ENCODE measurements at regions not wholly inside any gene's neighbourhood (a gene's known extent, or its start where the extent isn't known, plus 50 kb on each side); places are given as distances from the start of the nearest gene placed in this dataset.
"Not testable (repeated sequence)": the region's sequence is repeated elsewhere in the genome, so short reads cannot be mapped to it uniquely, and the experiment has no call there.

DNA sequence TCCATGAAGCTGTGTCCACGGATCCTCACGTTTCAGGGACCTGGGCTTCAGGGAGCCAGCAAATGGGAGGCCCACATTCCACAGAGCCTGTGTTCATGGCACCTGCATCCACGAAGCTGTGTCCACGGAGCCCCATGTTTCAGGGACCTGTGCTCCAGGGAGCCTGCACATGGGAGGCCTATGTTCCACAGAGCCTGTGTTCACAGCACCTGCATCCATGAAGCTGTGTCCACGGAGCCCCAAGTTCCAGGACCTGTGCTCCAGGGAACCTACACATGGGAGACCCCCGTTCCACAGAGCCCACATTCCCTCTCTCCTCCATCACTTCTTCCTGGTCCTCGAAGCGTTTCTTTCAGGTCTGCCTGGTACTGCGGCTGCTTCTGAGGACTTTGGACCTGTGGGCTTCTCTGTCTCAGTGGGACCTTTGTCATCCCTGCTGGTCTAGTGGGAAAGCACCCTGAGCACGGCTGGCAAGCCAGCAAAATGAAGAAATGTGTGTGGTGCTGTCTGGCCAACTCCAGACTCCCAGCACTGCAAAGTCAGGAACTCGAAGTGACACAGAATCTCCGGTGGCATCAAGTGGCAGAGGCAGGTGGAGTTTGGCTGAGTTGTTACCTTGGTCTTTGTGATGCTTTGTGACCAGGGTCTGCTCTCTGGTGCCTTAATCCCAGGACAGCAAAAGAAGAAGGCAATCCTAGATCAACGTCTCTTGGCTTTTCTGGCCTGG is 245.9 kb downstream of the DLL1 start:
- Mint-ChIP-seq H3K27ac (no peak overlapping the region), H3K4me1 (no peaks in the 10 kb centered on the region), H3K4me3 (no peak overlapping the region), H3K27me3 (no peaks in the 10 kb centered on the region), H3K9me3 (no peaks in the 10 kb centered on the region), H3K36me3 (no peaks in the 10 kb centered on the region)
- no peak for DNase-seq

DNA sequence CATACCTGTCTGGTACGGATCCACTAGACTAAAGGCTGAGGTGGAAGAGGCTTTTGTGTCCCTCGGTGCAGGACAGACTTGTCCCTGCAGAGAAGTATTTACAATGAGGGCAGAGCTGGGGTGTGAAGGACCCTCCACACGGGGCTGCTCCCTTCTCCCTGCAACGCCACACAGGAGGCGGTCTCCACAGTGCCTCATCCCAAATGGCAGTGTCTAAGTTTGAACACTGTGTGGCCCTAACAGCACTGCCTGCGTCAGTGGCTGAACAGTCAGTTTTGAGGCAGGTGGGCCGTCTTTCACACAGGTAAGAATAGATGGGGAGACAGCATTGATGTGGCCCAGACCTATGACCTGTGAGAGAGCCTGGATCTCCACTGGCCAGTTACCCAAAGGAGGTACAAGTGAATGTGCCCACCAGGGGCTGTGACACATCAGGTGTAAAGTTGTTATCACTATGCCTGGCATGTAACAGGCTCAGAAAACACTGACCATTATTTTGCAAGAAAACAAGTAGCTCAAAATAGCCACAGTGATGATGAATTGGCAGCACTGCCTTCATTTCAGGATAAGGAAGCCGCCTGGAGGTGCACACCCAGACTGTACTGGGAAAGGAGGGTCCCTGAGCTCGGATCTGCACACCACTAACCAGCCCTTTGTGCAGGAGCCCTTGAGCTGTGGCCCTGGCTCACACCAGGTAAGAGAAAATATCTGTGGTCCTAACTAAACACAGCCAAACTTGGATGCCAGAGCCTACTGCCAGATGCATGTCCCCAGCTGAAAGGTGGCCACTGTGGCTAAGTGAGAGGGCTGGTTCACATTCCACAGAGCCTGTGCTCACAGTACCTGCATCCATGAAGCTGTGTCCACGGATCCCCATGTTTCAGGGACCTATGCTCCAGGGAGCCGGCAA is 246.7 kb downstream of the DLL1 start:
- H3K36me3 Mint-ChIP-seq, result no peaks in the 10 kb centered on the region
- no peak overlapping the region for H3K4me3 Mint-ChIP-seq
- no peaks in the 10 kb centered on the region for H3K27me3 Mint-ChIP-seq
- H3K4me1 Mint-ChIP-seq, result no peaks in the 10 kb centered on the region
- DNase-seq, result no peak
- no peak overlapping the region for H3K27ac Mint-ChIP-seq
- H3K9me3 Mint-ChIP-seq, result no peaks in the 10 kb centered on the region

DNA sequence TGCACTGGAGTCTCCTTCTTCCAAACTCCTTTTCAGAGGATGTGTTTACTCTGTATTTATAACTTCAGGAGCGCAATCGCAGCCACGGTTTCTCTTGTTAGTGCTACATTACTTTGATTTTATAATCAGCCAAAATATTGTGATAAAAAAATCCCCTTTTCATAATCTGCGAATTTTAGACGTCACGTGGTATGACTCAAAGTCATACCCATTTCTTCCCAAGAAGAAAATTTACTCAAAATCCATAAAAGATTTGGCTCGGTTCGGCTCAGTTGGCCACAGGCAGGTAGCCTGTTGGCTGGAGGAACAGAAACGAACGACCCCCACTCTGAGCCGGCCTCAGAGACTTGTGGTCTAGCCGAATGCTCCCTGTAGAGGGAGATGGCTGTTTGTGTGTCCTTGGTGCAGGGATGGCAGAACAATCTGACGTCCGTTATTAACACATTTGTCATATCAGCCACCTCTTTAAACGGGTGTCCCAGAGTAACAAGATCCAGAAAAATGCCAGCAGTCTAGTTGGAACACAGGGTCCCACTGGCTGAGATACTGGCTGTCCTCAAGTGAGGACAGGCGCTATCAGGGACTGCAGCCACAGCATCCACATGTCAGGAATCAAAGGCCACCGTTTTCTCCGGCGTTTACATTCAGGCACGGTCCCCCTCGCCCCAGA is 247.6 kb downstream of the DLL1 start:
- Mint-ChIP-seq H3K9me3 (no peaks in the 10 kb centered on the region), H3K27ac (no peak overlapping the region), H3K4me1 (no peaks in the 10 kb centered on the region), H3K36me3 (no peaks in the 10 kb centered on the region), H3K4me3 (no peak overlapping the region), H3K27me3 (no peaks in the 10 kb centered on the region)
- no peak for DNase-seq

DNA sequence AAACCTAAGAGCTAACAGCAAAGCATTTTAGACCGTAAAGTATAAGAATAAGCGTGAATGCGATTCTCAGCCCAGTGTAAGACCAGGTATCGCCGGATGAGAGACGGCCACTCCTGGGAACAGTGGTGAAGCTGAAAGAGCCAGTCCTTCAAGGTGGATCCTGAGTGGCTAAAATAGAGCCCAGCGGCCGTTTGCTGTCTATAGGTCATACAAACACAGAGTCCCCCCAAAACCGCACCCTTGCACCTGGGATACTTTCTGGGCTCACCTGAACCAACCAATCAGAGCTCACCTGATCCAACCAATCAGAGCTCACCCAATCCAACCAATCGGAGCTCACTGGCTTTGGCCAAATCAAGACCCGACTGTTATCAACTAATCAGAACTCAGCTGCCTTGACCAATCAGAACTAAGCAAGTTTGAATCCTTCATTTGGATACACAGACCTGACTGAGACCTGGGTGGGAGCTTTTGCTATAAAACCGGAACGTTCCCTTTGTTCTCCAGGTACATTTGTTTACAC is 248.2 kb downstream of the DLL1 start:
- no peaks in the 10 kb centered on the region for H3K27me3 Mint-ChIP-seq
- H3K27ac Mint-ChIP-seq, result no peak overlapping the region
- no peaks in the 10 kb centered on the region for H3K4me1 Mint-ChIP-seq
- DNase-seq, result no peak
- no peaks in the 10 kb centered on the region for H3K9me3 Mint-ChIP-seq
- no peaks in the 10 kb centered on the region for H3K36me3 Mint-ChIP-seq
- no peak overlapping the region for H3K4me3 Mint-ChIP-seq

DNA sequence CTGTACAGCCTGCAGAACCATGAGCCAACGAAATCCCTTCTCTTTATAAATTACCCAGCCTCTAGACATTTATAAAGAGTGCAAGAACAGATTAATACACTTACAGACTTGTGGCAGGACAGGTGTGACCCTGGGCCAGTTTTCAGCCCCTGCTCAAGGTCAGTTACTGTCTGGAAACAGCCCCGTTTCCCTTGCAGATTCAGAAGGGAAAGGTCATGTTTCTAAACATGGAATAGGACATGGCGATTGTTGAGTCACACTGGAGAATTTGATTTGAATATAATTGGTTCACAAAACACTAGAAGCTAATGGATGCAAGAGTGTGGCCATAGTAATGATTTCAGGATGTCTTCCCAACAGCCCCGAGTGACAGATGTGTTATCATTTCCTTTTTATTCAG is 248.8 kb downstream of the DLL1 start:
- Mint-ChIP-seq H3K4me1 (no peaks in the 10 kb centered on the region), H3K4me3 (no peak overlapping the region), H3K27me3 (no peaks in the 10 kb centered on the region), H3K36me3 (no peaks in the 10 kb centered on the region), H3K9me3 (no peaks in the 10 kb centered on the region), H3K27ac (no peak overlapping the region)
- no peak for DNase-seq

DNA sequence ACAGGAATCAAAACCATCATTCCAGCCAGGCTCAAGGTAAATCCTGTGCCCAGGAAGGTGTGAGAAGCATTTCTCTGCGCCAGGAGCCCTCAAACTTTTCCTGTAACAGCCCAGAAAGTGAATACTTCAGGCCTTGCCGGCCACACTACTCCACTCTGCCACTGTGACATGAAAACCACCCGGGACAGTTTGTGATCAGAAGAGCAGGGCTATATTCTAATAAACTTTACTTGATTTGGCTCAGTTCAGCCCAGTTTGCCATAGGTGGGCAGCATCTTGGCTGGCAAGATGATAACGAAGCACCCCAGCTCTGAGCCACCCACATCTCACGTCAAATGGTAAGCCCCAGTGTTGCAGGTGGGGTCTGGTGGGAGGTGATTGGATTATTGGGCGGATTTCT is 249.4 kb downstream of the DLL1 start:
- no peak overlapping the region for H3K4me3 Mint-ChIP-seq
- H3K27me3 Mint-ChIP-seq, result no peaks in the 10 kb centered on the region
- DNase-seq, result no peak
- no peaks in the 10 kb centered on the region for H3K36me3 Mint-ChIP-seq
- no peak overlapping the region for H3K27ac Mint-ChIP-seq
- no peaks in the 10 kb centered on the region for H3K4me1 Mint-ChIP-seq
- H3K9me3 Mint-ChIP-seq, result no peaks in the 10 kb centered on the region

DNA sequence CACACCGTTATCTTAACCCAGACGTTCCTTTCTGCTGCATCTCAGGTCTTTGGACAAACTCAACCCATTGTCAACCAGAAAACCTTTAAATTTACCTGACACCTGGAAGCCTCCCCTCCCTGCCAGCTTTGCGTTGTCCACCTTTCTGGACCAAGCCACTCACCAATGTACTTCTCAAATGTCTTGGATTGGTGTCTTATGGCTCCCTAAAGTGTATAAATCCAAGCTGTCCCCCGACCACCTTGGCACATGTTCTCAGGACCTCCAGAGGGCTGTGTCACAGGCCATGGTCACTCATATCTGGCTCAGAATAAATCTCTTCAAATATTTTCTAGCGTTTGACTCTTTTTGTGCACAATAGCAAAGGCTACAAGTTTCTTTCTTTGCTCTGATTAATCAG is 250.0 kb downstream of the DLL1 start:
- no peaks in the 10 kb centered on the region for H3K27me3 Mint-ChIP-seq
- no peak overlapping the region for H3K4me3 Mint-ChIP-seq
- no peak overlapping the region for H3K27ac Mint-ChIP-seq
- H3K36me3 Mint-ChIP-seq, result no peaks in the 10 kb centered on the region
- no peaks in the 10 kb centered on the region for H3K4me1 Mint-ChIP-seq
- no peaks in the 10 kb centered on the region for H3K9me3 Mint-ChIP-seq
- no peak for DNase-seq

DNA sequence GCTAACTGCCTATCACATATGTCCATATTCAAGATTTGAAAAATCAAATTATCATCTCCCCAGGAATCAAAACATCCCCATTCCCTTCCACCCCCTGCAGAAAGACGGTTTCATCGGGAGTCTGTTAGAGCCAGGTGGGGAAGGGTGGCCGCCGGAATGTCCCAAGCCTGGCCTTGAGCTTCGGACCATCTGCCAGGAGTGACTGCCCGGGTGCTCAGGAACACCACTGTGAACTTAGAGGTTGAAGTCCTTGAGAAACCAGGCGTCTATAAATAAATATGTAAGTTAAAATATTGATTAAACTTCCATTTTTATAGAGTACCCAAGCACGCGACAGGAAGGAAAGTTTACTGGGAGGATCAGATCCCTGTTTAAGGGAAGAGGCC is 250.8 kb downstream of the DLL1 start:
- H3K27ac Mint-ChIP-seq, result no peak overlapping the region
- no peaks in the 10 kb centered on the region for H3K4me1 Mint-ChIP-seq
- no peaks in the 10 kb centered on the region for H3K27me3 Mint-ChIP-seq

DNA sequence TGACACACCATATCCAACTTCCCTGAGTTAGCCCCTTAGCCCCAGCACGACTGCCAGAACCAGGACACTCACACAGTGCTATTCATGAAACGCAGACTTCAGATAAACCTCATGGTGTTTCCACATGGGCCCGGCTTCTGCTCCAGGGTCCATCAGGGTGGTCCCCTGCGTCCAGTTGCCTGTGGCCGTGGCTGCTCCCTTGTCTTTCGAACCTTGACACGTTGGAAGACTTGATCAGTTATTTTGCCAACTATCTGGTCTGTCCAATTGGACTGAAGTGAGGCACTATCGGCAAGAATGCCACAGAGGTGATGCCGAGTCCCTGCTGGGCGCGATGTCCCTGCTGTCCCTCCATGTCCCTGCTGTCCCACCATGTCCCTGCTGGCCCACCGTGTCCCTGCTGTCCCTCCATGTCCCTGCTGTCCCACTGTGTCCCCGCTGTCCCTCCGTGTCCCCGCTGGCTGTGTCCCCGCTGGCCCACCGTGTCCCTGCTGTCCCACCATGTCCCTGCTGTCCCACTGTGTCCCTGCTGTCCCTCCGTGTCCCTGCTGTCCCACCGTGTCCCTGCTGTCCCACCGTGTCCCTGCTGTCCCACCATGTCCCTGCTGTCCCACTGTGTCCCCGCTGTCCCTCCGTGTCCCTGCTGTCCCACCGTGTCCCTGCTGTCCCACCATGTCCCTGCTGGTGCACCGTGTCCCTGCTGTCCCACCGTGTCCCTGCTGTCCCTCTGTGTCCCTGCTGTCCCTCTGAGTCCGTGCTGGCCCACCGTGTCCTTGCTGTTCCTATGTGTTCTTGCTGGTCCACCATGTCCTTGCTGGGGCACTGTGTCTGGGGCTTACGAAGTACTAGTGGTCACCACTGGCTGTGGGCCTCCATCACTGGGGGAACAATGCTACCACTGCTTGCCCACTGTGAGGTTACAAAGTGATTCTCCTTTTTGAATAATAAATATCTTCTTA is 251.4 kb downstream of the DLL1 start:
- Mint-ChIP-seq H3K4me3 (no peak overlapping the region), H3K9me3 (no peaks in the 10 kb centered on the region), H3K27me3 (no peaks in the 10 kb centered on the region), H3K4me1 (no peaks in the 10 kb centered on the region), H3K36me3 (no peaks in the 10 kb centered on the region), H3K27ac (no peak overlapping the region)
- no peak for DNase-seq

More for the DNA sequence above, 250.8 kb downstream of the DLL1 start:
- Mint-ChIP-seq H3K9me3 (no peaks in the 10 kb centered on the region), H3K4me3 (no peak overlapping the region), H3K36me3 (no peaks in the 10 kb centered on the region)
- DNase-seq, result no peak

DNA sequence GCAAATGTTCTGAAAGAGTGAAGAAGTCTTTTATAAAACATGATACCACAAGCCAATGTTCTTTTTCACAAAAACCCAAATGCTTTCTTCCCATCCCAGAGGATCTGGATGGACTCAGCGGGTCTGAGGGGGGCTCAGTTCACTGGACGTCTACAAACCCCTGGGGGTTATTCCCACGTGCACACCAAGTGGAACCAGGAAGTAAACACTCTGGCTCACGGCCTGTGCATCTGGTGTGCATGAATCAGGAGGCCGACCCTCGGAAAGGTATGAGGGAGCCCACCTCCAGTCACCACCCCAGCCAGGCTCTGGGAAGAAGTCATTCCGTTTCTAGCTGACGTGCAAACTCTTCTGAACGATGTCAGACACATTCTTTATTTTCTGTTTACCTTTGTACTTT is 252.2 kb downstream of the DLL1 start:
- H3K36me3 Mint-ChIP-seq, result no peaks in the 10 kb centered on the region
- H3K27ac Mint-ChIP-seq, result no peak overlapping the region
- no peaks in the 10 kb centered on the region for H3K27me3 Mint-ChIP-seq
- no peak for DNase-seq
- H3K4me1 Mint-ChIP-seq, result no peaks in the 10 kb centered on the region
- no peaks in the 10 kb centered on the region for H3K9me3 Mint-ChIP-seq
- H3K4me3 Mint-ChIP-seq, result no peak overlapping the region

DNA sequence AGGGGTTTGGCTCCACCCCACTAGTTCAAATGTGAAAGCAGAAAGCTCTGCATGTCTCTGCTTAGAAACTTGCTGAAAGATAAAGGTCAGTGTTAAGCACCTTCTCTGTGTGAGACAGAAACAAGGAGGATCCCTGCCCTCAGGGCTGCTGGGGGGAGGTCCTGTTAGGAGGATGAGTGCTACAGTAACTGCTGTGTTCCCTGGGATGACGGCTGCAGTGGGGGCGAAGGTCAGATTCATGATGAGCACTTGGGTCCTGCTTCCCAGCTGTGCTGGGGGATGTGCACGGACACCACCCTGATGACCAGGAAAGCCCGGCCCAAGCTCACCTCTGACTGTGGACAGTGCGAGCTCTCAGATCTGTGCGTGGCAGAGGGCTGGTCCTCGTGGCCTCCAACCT is 252.6 kb downstream of the DLL1 start:
- H3K36me3 Mint-ChIP-seq, result no peaks in the 10 kb centered on the region
- H3K9me3 Mint-ChIP-seq, result peaks cover 3% of the 10 kb centered on the region
- no peak overlapping the region for H3K4me3 Mint-ChIP-seq
- no peak overlapping the region for H3K27ac Mint-ChIP-seq
- no peak for DNase-seq
- H3K27me3 Mint-ChIP-seq, result no peaks in the 10 kb centered on the region
- no peaks in the 10 kb centered on the region for H3K4me1 Mint-ChIP-seq

DNA sequence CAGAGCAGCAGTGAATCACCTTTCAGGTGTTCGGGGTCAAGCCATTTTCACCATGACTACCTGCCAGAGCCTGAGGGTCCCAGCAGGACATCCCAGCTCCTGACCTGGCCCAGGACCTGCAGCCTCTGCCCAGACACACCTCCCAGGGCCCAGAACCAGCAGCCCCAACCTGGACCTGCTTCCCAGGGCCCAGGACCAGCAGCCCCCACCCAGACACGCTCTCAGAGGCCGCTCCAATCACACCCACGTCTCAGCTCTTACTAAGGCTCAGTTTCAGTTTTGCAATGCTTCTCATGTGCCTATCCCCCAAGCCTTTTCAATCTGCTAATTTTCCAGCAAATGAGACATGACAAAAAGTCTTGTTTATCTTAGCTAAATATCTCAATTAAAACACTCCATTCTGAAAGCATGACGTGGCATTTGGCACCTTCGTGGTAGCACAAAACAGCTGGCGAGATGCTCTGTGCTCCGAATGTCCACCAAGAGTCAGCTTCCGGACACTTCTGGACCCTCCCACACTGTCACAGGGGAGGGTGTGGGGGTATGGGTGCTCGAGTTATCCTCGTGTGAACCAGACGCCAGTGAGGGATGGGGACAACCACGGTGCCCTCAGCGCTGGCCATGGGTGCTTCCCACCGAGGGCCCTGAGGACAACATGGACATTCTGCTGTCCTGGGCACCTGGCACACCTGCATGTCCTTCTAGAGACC is 253.2 kb downstream of the DLL1 start:
- Mint-ChIP-seq H3K36me3 (no peaks in the 10 kb centered on the region), H3K27ac (no peak overlapping the region), H3K4me1 (no peaks in the 10 kb centered on the region), H3K27me3 (no peaks in the 10 kb centered on the region), H3K9me3 (peaks cover 4% of the 10 kb centered on the region), H3K4me3 (no peak overlapping the region)
- DNase-seq, result no peak

DNA sequence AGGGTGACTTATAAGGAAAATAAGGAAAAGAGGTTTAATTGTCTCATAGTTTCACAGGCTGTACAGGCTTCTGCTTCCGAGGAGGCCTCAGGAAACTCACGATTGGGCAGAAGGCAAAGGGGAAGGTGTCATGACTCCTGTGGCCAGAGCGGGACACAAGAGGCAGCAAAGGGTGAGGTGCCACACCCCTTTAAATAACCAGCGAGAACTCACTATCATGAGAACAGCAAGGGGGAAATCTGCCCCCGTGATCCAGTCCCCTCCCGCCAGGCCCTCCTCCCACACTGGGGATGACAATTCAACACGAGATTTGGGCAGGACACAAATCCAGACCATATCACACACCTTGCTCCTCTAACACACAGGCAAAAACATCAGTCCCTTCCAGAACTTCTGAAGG is 254.0 kb downstream of the DLL1 start:
- no peak overlapping the region for H3K27ac Mint-ChIP-seq
- no peaks in the 10 kb centered on the region for H3K36me3 Mint-ChIP-seq
- H3K27me3 Mint-ChIP-seq, result no peaks in the 10 kb centered on the region
- peaks cover 4% of the 10 kb centered on the region for H3K9me3 Mint-ChIP-seq
- H3K4me1 Mint-ChIP-seq, result no peaks in the 10 kb centered on the region
- no peak for DNase-seq
- H3K4me3 Mint-ChIP-seq, result no peak overlapping the region

DNA sequence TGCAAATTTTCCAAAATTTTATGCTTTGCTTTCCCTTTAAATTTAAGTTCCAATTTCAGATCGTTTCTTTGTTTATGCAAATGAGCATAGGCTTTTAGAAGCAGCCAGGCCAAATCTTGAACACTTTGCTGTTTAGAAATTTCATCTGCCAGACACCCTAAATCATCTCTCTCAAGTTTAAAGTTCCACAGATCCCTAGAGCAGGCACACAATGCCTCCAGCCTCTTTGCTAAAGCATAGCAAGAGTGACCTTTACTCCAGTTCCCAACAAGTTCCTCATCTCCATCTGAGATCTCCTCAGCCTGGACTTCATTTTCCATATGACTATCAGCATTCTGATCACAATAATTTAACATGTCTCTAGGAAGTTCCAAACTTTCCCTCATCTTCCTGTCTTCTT is 254.5 kb downstream of the DLL1 start:
- not testable (repeated sequence) for H3K27me3 Mint-ChIP-seq, H3K36me3 Mint-ChIP-seq, H3K9me3 Mint-ChIP-seq, DNase-seq, H3K4me1 Mint-ChIP-seq, H3K27ac Mint-ChIP-seq, H3K4me3 Mint-ChIP-seq
